ENCODE measurements at regions not wholly inside any gene's neighbourhood (a gene's known extent, or its start where the extent isn't known, plus 50 kb on each side); places are given as distances from the start of the nearest gene placed in this dataset.

DNA sequence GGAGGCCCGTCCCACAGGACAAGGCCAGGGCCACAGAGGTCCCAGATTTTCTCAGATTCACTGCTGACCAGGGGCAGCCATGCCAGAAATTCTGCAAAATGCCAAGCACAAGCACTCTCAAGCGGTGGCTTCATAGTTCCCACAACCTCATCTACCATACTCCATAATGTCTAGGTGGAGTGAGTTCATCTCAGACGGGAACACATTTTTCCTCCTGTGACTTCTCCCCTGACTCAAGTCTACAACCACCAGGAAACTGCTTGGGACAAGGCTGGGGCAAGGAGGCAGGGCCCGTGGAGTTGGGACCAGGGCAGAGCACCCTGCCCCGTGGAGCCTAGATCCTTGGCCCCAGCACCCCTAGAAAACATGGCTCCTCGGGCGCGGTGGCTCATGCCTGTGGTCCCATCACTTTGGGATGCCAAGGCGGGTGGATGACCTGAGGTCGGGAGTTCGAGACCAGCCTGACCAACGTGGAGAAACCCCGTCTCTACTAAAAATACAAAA is 150.7 kb upstream of the HAAO start:
- Histone ChIP-seq H3K4me2 (ENCODE audit: insufficient read depth, low read length) (no peak overlapping the region), H3K27ac (ENCODE audit: insufficient read depth, low read depth, low read length) (no peak overlapping the region), H3K9ac (replicated peaks; ENCODE audit: extremely low read depth, insufficient read depth, low read length) (no peak overlapping the region), H2AFZ (ENCODE audit: low read depth, low read length) (no peak overlapping the region), H4K20me1 (replicated peaks; ENCODE audit: control insufficient read depth, extremely low read depth, insufficient read depth, low read length) (no peaks in the 10 kb centered on the region), H3K27me3 (ENCODE audit: control insufficient read depth in 2 of 2, insufficient read depth in 2 of 2, low read length in 2 of 2) (no peaks in the 10 kb centered on the region), H3K4me3 (replicated peaks in 1 of 3; ENCODE audit: insufficient read depth in 1 of 3, low read depth in 1 of 3, low read length in 3 of 3) (no peak overlapping the region), H3K9me3 (replicated peaks; ENCODE audit: control insufficient read depth, insufficient read depth, low read length) (no peaks in the 10 kb centered on the region), H3K4me1 (ENCODE audit: control insufficient read depth, extremely low read depth, insufficient read depth, low read length) (no peaks in the 10 kb centered on the region), H3K36me3 (ENCODE audit: control insufficient read depth in 2 of 2, extremely low read depth in 1 of 2, insufficient read depth in 2 of 2, low read length in 2 of 2) (no peaks in the 10 kb centered on the region), H3K9me1 (replicated peaks; ENCODE audit: control insufficient read depth, extremely low read depth, insufficient read depth, low read length) (no peaks in the 10 kb centered on the region), H3K79me2 (ENCODE audit: control insufficient read depth, insufficient read depth, low read length) (no peaks in the 10 kb centered on the region)
- dilution Hi-C loops (cut with MboI; ENCODE audit: extremely low pct_ligation_motif_present, low sequenced_read_pairs), result no loop called here
- TF ChIP-seq MYC (IDR thresholded peaks at IDR 0.05; ENCODE audit: low read depth, low read length) (no peak), JUN (IDR thresholded peaks at IDR 0.05; ENCODE audit: borderline replicate concordance, insufficient read depth, insufficient read length, low read depth) (no peak), GATA2 (IDR thresholded peaks at IDR 0.05; ENCODE audit: insufficient read depth, insufficient read length, low read depth, low read length) (no peak), FOS (IDR thresholded peaks at IDR 0.05; ENCODE audit: borderline replicate concordance, insufficient read depth, low read length) (no peak), CTCF (IDR thresholded peaks at IDR 0.05; ENCODE audit: extremely low read depth in 1 of 2, insufficient read depth in 1 of 2, low read depth in 1 of 2, low read length in 2 of 2) (no peak), EZH2 (IDR thresholded peaks at IDR 0.05; ENCODE audit: borderline replicate concordance, low read depth, low read length, severe bottlenecking) (no peak), POLR2AphosphoS5 (IDR thresholded peaks at IDR 0.05; ENCODE audit: insufficient read depth, low read depth, low read length) (no peak), POLR2A (IDR thresholded peaks at IDR 0.05; ENCODE audit: low read depth, low read length) (no peak)
- TF ChIP-seq, protein P1, sequence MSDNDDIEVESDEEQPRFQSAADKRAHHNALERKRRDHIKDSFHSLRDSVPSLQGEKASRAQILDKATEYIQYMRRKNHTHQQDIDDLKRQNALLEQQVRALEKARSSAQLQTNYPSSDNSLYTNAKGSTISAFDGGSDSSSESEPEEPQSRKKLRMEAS (IDR thresholded peaks at IDR 0.05; ENCODE audit: insufficient read depth, insufficient read length), result no peak
- ChIA-PET CTCF (interaction anchor here (1.2 to 2.0 kb wide), 2 partner anchors 83 to 598 kb away, joined by 5 to 6 read pairs; no protein-coding TSS in a partner anchor), POLR2A (no interaction called here)
- intact Hi-C loops (cut with micrococcal nuclease), result no loop called here
- BruUV-seq (replicated peaks), result no TSS peak
- no peak for DNase-seq (ENCODE audit: low read depth, low spot score)
- no peak for FAIRE-seq

Data from endothelial cell of umbilical vein (primary cell).